GM21390 (cell line): ENCODE measurements at regions not wholly inside any gene's neighbourhood (a gene's known extent, or its start where the extent isn't known, plus 50 kb on each side); places are given as distances from the start of the nearest gene placed in this dataset.

Source experiments
- ATAC-seq: cut with Tn5 transposase; IDR thresholded peaks from one replicate; pipeline ENCODE4 v1.9.1; 2021; ENCODE audit not compliant: unreplicated experiment

- no peak for ATAC-seq
Observed at GRCh38 chr1:220979371-220979770, 100.1 kb downstream of the HLX start.

GRCh38 chr1:220982686-220983085 lies 103.4 kb downstream of the HLX start:
- no peak for ATAC-seq

- no peak for ATAC-seq
Observed at GRCh38 chr1:220983877-220984635, 104.8 kb downstream of the HLX start.

- ATAC-seq, result no peak
Observed at GRCh38 chr1:220990427-220991339, 111.4 kb downstream of the HLX start.

- no peak for ATAC-seq
Observed at GRCh38 chr1:220991506-220991905, 112.3 kb downstream of the HLX start.

GRCh38 chr1:220991959-220992704 lies 112.9 kb downstream of the HLX start:
- ATAC-seq, result no peak

- ATAC-seq, result no peak
Observed at GRCh38 chr1:220992705-220993052, 113.4 kb downstream of the HLX start.

GRCh38 chr1:220994671-220995070 lies 115.4 kb downstream of the HLX start:
- ATAC-seq, result no peak

GRCh38 chr1:220997791-220998190 lies 118.5 kb downstream of the HLX start:
- no peak for ATAC-seq

GRCh38 chr1:220999872-221000863 lies 120.9 kb downstream of the HLX start:
- ATAC-seq, result no peak

GRCh38 chr1:221001167-221001566 lies 121.9 kb downstream of the HLX start:
- ATAC-seq, result no peak

GRCh38 chr1:221002601-221003000 lies 123.4 kb downstream of the HLX start:
- ATAC-seq, result no peak

- no peak for ATAC-seq
Observed at GRCh38 chr1:221011145-221011544, 131.9 kb downstream of the HLX start.

- no peak for ATAC-seq
Observed at GRCh38 chr1:221012120-221012519, 132.9 kb downstream of the HLX start.

- ATAC-seq, result no peak
Observed at GRCh38 chr1:221013691-221014660, 134.7 kb downstream of the HLX start.

- no peak for ATAC-seq
Observed at GRCh38 chr1:221015159-221015790, 136.0 kb downstream of the HLX start.

- no peak for ATAC-seq
Observed at GRCh38 chr1:221016751-221017150, 137.5 kb downstream of the HLX start.

GRCh38 chr1:221018414-221018813 lies 139.2 kb downstream of the HLX start:
- ATAC-seq, result no peak

GRCh38 chr1:221022331-221022730 lies 143.1 kb downstream of the HLX start:
- ATAC-seq, result no peak
